Osteoblast (primary cell): ENCODE measurements at regions not wholly inside any gene's neighbourhood (a gene's known extent, or its start where the extent isn't known, plus 50 kb on each side); places are given as distances from the start of the nearest gene placed in this dataset.

Source experiments
- DNase-seq: peaks from one replicate; pipeline ENCODE4 v3.0.0; 2011; ENCODE audit warnings: low spot score, mixed read lengths; ENCODE audit not compliant: insufficient read length; ENCODE audit errors: missing footprints
- H2AFZ ChIP-seq: 2 replicates; pipeline ENCODE4 v1.6.0; 2011; ENCODE audit warnings: mild to moderate bottlenecking, low read length
- H3K27ac ChIP-seq: 2 replicates; pipeline ENCODE4 v1.5.1; 2011; ENCODE audit warnings: mild to moderate bottlenecking, low read depth, low read length, moderate library complexity
- H3K27me3 ChIP-seq: 2 replicates; pipeline ENCODE4 v1.6.0; 2012; ENCODE audit warnings: mild to moderate bottlenecking, control low read depth, inconsistent platforms, low read length, moderate library complexity; ENCODE audit not compliant: insufficient read depth
- H3K36me3 ChIP-seq: 2 replicates; pipeline ENCODE4 v1.5.1; 2011; ENCODE audit warnings: mild to moderate bottlenecking, low read length, control low read depth, moderate library complexity; ENCODE audit not compliant: insufficient read depth
- H3K4me1 ChIP-seq: 2 replicates; pipeline ENCODE4 v1.5.1; 2011; ENCODE audit warnings: mild to moderate bottlenecking, low read length, control low read depth, moderate library complexity; ENCODE audit not compliant: insufficient read depth
- H3K4me2 ChIP-seq: 2 replicates; pipeline ENCODE4 v1.6.0; 2011; ENCODE audit warnings: mild to moderate bottlenecking, low read length; ENCODE audit not compliant: insufficient read depth
- H3K4me3 ChIP-seq: fragments of 200-600 bp; sonication (generic); 3 replicates; pipeline ENCODE4 v1.5.1; 2012; ENCODE audit warnings: mild to moderate bottlenecking, low read length, inconsistent platforms; ENCODE audit not compliant: insufficient read depth
- H3K79me2 ChIP-seq: 2 replicates; pipeline ENCODE4 v1.6.0; 2012; ENCODE audit warnings: mild to moderate bottlenecking, low read length, control low read depth, inconsistent platforms; ENCODE audit not compliant: insufficient read depth
- H3K9me3 ChIP-seq: 2 replicates; pipeline ENCODE4 v1.5.1; 2011; ENCODE audit warnings: low read depth, low read length, control low read depth
- H4K20me1 ChIP-seq: 2 replicates; pipeline ENCODE4 v1.6.0; 2012; ENCODE audit warnings: mild to moderate bottlenecking, low read length, control low read depth; ENCODE audit not compliant: insufficient read depth
- TF ChIP-seq, protein P1 (sequence below): IDR thresholded peaks from 2 replicates; pipeline ENCODE4 v1.5.1; 2011; ENCODE audit warnings: mild to moderate bottlenecking, low read depth, low read length, moderate library complexity; ENCODE audit errors: extremely low read depth

DNA sequence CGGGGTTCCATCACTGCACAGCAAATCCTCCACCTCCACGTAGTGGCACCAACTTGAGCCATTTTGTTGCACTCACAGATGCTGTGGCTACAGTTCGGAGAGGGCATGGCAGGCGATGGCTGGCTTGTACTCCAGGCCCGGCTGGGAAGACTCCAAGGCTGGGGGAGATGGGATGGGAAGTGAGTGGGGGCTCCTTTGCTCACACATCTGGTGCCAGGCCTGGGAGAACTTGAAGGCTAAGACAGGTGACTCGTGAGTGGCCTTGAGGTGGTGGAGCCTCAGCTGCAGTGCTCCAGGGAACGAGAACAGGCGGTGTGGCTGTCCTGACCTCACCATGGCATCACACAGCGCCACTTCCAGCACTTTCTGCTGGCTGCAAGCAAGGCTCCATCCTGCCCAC lies 87.9 kb downstream of the PLXNA1 start:
- TF ChIP-seq, protein P1, sequence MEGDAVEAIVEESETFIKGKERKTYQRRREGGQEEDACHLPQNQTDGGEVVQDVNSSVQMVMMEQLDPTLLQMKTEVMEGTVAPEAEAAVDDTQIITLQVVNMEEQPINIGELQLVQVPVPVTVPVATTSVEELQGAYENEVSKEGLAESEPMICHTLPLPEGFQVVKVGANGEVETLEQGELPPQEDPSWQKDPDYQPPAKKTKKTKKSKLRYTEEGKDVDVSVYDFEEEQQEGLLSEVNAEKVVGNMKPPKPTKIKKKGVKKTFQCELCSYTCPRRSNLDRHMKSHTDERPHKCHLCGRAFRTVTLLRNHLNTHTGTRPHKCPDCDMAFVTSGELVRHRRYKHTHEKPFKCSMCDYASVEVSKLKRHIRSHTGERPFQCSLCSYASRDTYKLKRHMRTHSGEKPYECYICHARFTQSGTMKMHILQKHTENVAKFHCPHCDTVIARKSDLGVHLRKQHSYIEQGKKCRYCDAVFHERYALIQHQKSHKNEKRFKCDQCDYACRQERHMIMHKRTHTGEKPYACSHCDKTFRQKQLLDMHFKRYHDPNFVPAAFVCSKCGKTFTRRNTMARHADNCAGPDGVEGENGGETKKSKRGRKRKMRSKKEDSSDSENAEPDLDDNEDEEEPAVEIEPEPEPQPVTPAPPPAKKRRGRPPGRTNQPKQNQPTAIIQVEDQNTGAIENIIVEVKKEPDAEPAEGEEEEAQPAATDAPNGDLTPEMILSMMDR, result no peak
- H3K79me2 ChIP-seq, result no peaks in the 10 kb centered on the region
- H3K9me3 ChIP-seq, result no peaks in the 10 kb centered on the region
- H3K4me1 ChIP-seq, result peaks cover 7% of the 10 kb centered on the region
- H4K20me1 ChIP-seq, result no peaks in the 10 kb centered on the region
- no peak for DNase-seq
- H3K27me3 ChIP-seq, result peaks cover 23% of the 10 kb centered on the region
- H3K4me3 ChIP-seq, result no peak overlapping the region
- no peak overlapping the region for H3K4me2 ChIP-seq
- no peaks in the 10 kb centered on the region for H3K36me3 ChIP-seq
- no peak overlapping the region for H3K27ac ChIP-seq
- H2AFZ ChIP-seq, result no peak overlapping the region

DNA sequence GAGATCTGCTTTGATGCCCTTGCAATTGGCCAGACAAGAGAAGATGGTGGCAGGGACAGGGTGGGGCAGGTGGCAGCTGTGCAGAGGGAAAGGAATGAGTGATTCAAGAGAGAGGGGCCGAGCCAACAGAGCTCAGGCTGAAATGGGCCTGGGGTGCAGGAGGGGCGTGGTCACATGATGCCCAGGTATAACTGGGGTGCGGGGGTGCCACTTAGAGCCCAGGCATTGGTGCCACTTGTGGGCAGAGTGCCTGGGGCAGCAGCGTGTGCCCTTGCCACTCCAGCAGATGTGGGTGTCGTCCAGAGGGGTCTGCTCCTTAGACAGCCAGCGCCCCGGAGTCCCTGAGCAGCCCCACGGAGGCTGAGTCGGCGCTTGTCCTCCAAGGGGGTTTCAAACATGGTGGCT lies 88.7 kb downstream of the PLXNA1 start:
- no peak for DNase-seq
- Histone ChIP-seq H3K9me3 (no peaks in the 10 kb centered on the region), H3K4me3 (no peak overlapping the region), H3K36me3 (no peaks in the 10 kb centered on the region), H3K27ac (no peak overlapping the region), H3K4me1 (peaks cover 7% of the 10 kb centered on the region), H4K20me1 (no peaks in the 10 kb centered on the region), H3K79me2 (no peaks in the 10 kb centered on the region), H2AFZ (no peak overlapping the region), H3K27me3 (peaks cover 15% of the 10 kb centered on the region), H3K4me2 (no peak overlapping the region)
- TF ChIP-seq, protein P1, result no peak

DNA sequence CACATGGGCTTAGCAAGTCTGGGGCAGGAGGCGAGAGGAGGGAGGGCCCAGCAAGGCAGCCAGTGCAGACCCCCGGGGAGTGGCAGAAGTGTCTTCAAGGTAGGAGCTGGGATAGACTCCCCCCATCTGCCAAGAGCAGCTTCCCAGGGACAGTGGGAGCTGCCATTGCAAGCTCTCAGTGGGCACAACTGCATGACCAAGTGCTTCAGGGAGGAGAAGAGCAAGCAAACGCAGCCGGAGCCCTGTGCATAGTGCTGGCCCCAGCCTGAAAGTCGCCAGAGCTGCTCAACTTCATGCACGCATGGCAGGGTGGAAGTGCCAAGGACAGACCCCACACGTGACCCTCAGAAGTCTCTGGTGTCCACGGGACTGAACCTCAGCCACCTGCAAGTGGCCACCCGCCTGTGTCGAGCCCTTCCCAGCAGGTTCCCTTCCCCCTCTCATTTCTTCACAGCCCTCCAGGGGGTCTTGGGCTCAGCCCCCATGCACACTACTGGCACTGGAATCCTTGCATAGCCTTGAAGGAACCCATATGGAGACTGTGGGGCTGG lies 89.4 kb downstream of the PLXNA1 start:
- peak; percentile 62 for DNase-seq
- no peaks in the 10 kb centered on the region for H4K20me1 ChIP-seq

DNA sequence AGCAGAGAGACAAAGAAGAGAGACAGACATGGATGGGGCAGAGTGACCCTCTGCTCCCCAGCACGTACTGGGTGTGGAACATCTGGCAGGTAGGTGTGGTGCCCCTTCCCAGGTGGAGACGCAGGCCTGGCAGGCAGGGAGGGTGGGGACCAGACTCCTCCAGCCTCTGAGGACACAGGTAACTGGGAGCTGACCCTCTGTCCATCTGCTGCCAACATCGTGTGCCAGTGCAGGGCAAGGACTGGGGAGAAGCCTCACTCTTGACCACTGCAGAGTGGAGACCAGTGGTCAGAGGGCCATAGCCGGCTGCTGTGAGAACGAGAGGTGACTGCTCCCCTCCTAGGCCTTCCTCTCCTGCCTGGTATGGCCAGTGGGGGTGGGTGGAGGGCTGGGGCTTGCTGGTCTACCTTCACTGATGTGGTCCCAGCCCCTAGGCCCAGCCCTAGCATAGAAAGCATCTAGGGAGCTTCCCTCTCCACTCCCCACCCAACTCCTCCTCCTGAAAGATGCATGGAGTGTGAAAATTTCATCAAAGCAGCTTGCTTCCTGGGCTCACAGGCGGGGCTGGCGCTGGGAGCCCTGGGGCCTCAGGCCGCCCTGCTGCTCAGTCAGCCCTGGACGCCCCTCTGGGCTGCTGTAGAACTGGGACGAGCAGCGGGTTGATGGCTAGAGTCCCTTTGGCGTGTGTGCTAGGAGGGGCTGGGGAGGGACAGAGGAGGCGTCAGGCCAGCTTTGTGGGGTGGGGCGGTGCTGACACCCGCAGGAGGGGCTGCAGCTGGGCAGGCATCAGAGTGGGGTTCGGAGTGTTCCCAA lies 90.3 kb downstream of the PLXNA1 start:
- Histone ChIP-seq H3K79me2 (no peaks in the 10 kb centered on the region), H3K4me2 (no peak overlapping the region), H3K36me3 (no peaks in the 10 kb centered on the region), H3K4me1 (peaks cover 7% of the 10 kb centered on the region), H3K27ac (no peak overlapping the region), H3K4me3 (no peak overlapping the region), H4K20me1 (no peaks in the 10 kb centered on the region), H2AFZ (no peak overlapping the region), H3K9me3 (no peaks in the 10 kb centered on the region), H3K27me3 (peaks cover 11% of the 10 kb centered on the region)
- TF ChIP-seq, protein P1, result no peak
- no peak for DNase-seq

More for the DNA sequence above, 89.4 kb downstream of the PLXNA1 start:
- H3K4me2 ChIP-seq, result no peak overlapping the region
- H3K4me3 ChIP-seq, result no peak overlapping the region
- no peaks in the 10 kb centered on the region for H3K9me3 ChIP-seq
- peaks cover 11% of the 10 kb centered on the region for H3K27me3 ChIP-seq
- no peak overlapping the region for H3K27ac ChIP-seq
- H3K4me1 ChIP-seq, result peaks cover 7% of the 10 kb centered on the region
- TF ChIP-seq, protein P1, result no peak
- no peak overlapping the region for H2AFZ ChIP-seq
- no peaks in the 10 kb centered on the region for H3K36me3 ChIP-seq
- no peaks in the 10 kb centered on the region for H3K79me2 ChIP-seq
